Fibroblast of the aortic adventitia (primary cell): ENCODE measurements at regions not wholly inside any gene's neighbourhood (a gene's known extent, or its start where the extent isn't known, plus 50 kb on each side); places are given as distances from the start of the nearest gene placed in this dataset.

Experiments used
- DNase-seq: peaks from one replicate; pipeline ENCODE4 v3.0.0-alpha.2; 2010; ENCODE audit warnings: low read depth
- H3K4me3 ChIP-seq: 2 replicates; pipeline ENCODE4 v1.5.1; 2011; ENCODE audit warnings: low read depth, mild to moderate bottlenecking, control low read depth, low read length, moderate library complexity
- TF ChIP-seq, protein P1 (sequence below): IDR thresholded peaks from 2 replicates; pipeline ENCODE4 v1.5.1; 2011; ENCODE audit warnings: mild to moderate bottlenecking, low read length, control low read depth, inconsistent platforms; ENCODE audit not compliant: insufficient read depth

DNA sequence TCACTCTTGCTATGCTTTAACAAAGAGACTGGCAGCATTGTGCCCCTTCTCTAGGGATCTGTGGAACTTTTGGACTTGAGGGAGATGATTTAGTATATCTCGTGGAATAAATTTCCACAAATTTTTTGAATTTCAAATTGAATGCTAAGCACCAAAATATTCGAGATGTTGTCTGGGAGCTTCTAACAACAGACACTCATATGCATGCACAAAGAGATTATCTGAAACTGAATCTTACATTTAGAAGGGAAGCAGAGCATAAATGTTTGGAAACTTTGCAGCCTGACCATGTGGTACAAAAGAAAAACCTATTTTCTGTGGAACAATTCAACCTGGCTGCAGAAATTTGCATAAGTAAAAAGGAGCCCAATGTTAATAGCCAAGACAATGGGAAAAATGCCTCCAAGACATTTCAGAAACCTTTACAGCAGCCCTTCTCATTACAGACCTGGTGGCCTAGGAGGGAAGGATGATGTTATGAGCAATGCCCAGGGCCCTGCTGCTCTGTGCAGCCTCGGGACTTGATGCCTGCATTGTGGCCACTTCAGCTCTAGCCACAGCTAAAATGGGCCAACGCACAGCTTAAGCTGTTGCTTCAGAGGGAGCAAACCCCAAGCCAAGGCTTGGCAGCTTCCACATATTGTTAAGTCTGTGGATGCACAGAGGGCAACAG, 285.8 kb upstream of the FAM174A start:
- TF ChIP-seq, protein P1, sequence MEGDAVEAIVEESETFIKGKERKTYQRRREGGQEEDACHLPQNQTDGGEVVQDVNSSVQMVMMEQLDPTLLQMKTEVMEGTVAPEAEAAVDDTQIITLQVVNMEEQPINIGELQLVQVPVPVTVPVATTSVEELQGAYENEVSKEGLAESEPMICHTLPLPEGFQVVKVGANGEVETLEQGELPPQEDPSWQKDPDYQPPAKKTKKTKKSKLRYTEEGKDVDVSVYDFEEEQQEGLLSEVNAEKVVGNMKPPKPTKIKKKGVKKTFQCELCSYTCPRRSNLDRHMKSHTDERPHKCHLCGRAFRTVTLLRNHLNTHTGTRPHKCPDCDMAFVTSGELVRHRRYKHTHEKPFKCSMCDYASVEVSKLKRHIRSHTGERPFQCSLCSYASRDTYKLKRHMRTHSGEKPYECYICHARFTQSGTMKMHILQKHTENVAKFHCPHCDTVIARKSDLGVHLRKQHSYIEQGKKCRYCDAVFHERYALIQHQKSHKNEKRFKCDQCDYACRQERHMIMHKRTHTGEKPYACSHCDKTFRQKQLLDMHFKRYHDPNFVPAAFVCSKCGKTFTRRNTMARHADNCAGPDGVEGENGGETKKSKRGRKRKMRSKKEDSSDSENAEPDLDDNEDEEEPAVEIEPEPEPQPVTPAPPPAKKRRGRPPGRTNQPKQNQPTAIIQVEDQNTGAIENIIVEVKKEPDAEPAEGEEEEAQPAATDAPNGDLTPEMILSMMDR = no peak
- no peak for DNase-seq
- H3K4me3 ChIP-seq = no peak overlapping the region

DNA sequence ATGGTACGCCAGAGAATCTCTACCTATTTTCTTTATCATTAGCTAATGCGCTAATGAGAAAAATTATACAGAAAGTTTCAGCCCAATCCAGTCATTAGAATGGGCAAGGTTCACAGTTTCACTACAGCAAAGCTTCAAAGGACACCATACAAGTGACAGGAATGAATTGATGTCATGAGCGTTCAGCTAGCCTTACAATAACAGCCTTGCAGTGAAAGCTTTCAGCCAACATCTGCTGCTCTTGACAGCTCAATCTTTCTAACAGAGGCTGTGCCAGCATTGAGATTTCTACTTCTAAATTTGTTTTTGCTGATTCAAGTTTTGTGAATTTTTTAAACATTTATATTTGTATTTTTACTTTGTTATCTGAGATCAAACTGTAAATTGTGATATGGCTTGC, 302.4 kb upstream of the FAM174A start:
- TF ChIP-seq, protein P1 = no peak
- no peak for DNase-seq
- no peak overlapping the region for H3K4me3 ChIP-seq

DNA sequence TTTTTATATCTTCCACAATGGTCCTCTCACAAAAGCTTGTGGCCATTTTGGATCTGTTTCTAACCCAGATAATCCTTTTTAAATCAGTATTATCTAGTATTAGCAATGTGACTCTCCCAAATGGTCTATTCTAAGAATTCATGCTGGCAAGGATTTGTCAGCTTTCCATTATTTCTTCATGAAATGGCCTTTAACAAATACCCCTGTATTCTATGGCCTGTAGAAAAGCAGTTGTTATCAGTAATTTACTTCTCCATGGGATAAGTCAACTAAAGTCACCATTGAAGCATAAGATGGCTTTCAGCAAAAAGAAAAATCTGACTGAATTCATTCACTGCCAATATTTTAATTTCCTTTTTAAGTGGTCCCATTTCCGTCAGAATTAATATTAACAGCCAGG, 346.4 kb upstream of the FAM174A start:
- H3K4me3 ChIP-seq = no peak overlapping the region
- TF ChIP-seq, protein P1 = no peak
- DNase-seq = no peak

DNA sequence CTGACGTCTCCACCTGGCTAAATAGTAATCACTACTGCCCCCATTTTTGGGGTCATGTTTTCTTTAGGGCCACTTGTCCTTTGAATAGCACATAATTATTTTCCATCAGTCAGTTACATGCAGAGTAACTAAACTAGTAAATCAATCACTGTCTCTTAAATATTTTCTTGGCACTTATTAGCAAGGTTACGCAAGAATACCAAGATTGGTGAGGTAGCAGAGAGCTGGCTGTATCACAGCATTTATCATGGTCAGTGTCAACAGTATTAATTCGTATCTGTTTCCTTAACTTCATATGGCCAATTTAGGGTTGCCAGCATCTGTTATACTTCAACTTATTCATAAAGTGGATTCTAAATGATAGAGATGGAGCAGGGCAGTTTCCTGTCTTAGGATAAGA, 346.8 kb upstream of the FAM174A start:
- no peak overlapping the region for H3K4me3 ChIP-seq
- DNase-seq = no peak
- TF ChIP-seq, protein P1 = no peak

DNA sequence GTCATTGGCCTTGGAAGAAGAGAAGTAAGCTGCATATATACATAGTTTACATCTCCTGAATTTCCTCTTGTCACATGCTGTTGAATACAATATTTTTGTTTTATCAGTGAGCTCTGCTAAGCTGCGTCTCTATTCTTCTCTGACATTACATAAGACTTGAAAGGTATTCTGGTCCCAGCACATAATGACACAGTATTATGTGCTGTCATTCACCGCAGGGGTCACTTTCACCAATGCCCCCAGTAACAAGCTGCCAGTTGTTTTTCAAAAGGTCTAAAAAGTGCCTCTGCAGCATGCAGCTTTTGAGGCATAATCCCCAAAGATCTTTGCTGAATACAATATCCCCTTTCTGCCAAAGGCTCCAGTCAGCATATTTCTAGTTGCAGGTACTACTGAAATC, 349.0 kb upstream of the FAM174A start:
- H3K4me3 ChIP-seq = no peak overlapping the region
- DNase-seq = no peak
- TF ChIP-seq, protein P1 = no peak

DNA sequence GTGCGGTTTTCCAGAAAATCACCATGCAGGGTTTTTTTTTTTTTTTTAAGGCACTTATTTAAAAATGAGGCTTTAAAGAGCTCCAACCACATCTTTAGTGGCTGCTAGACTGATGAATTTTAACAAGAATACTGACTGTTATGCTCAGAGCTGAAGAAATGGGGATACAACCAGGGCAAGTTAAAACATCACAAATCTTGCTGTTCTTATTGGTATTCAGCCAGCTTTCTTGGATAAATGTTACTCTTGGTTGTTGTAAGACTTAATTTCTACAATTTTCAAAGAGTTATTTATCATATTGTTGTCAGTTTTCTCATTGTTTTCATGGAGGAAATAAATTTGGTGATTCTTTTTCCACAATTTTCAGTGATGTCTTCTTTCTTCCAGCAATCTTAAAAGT, 352.8 kb upstream of the FAM174A start:
- DNase-seq = no peak
- no peak overlapping the region for H3K4me3 ChIP-seq
- TF ChIP-seq, protein P1 = no peak

DNA sequence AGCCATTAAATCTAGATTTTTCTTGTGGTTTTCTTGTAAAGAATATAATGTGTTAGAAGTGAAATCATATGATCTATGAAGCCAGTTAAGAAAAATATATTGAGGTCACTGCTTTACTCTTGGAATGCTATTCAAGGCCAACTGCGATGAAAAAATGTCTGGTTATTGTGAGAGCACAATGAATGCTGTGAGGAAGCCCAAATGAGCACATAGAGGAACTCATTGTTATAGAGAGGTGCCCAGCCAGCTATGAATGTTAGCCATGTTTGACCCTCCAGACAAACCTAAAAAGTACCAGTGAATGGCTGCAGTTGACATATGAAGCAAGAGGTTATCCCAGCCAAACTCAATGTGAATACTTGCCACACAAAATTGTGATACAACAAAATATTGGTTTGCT, 359.8 kb upstream of the FAM174A start:
- H3K4me3 ChIP-seq = no peak overlapping the region
- DNase-seq = no peak
- TF ChIP-seq, protein P1 = no peak
